ENCODE measurements at regions not wholly inside any gene's neighbourhood (a gene's known extent, or its start where the extent isn't known, plus 50 kb on each side); places are given as distances from the start of the nearest gene placed in this dataset.
"Not testable (repeated sequence)": the region's sequence is repeated elsewhere in the genome, so short reads cannot be mapped to it uniquely, and the experiment has no call there.

DNA sequence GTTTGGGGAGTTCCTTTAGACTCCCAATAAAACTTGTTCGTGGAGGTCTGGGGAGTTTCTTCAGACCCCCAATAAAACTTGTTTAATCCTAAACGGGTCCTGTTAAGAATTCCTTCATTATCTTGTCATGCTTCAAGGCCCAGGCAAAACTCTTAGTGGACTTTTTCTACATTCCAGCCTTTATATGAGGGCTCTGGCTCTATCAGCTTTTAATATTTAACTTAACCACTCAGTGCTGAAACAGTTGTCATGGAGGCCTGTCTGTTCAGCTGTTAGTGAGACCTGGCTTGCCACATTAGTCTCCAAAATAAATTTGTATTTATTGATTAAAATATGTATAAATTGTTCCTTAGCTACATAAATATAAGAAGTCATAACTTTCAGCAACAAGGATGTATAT, 1385.1 kb downstream of the REEP3 start:
- TF ChIP-seq, protein P1, sequence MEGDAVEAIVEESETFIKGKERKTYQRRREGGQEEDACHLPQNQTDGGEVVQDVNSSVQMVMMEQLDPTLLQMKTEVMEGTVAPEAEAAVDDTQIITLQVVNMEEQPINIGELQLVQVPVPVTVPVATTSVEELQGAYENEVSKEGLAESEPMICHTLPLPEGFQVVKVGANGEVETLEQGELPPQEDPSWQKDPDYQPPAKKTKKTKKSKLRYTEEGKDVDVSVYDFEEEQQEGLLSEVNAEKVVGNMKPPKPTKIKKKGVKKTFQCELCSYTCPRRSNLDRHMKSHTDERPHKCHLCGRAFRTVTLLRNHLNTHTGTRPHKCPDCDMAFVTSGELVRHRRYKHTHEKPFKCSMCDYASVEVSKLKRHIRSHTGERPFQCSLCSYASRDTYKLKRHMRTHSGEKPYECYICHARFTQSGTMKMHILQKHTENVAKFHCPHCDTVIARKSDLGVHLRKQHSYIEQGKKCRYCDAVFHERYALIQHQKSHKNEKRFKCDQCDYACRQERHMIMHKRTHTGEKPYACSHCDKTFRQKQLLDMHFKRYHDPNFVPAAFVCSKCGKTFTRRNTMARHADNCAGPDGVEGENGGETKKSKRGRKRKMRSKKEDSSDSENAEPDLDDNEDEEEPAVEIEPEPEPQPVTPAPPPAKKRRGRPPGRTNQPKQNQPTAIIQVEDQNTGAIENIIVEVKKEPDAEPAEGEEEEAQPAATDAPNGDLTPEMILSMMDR (IDR thresholded peaks at IDR 0.05; ENCODE audit: low read length) = not testable (repeated sequence)
- not testable (repeated sequence) for TF ChIP-seq EZH2 (IDR thresholded peaks at IDR 0.05; ENCODE audit: borderline replicate concordance, low read length)
